ENCODE measurements at regions not wholly inside any gene's neighbourhood (a gene's known extent, or its start where the extent isn't known, plus 50 kb on each side); places are given as distances from the start of the nearest gene placed in this dataset.

- peak; percentile 65 to 89 for DNase-seq (ENCODE audit: low spot score in 2 of 2)
- WGBS, 2 donors, result 61 to 63% methylated on average over 4 of the region's 4 CpGs
- H3K4me3 ChIP-seq (ENCODE audit: low read depth, poor library complexity, severe bottlenecking), result no peak overlapping the region
- intact Hi-C loops (cut with DNase I; ENCODE audit: low total_unique reads), result no loop called here
- TF ChIP-seq CTCF (IDR thresholded peaks at IDR 0.05) (no peak), POLR2A (IDR thresholded peaks at IDR 0.05) (no peak)
Observed at GRCh38 chr13:76813000-76813691, 73.1 kb downstream of the KCTD12 start.

- TF ChIP-seq CTCF (IDR thresholded peaks at IDR 0.05) (no peak), POLR2A (IDR thresholded peaks at IDR 0.05) (no peak)
- no peak overlapping the region for H3K4me3 ChIP-seq (ENCODE audit: low read depth, poor library complexity, severe bottlenecking)
- 45 to 68% methylated on average over 4 of the region's 4 CpGs for WGBS, 2 donors
- intact Hi-C loops (cut with DNase I; ENCODE audit: low total_unique reads), result no loop called here
- DNase-seq (ENCODE audit: low spot score in 2 of 2), result peak; percentile 78 to 94
Observed at GRCh38 chr13:76812206-76812897, 73.9 kb downstream of the KCTD12 start.

GRCh38 chr13:76809389-76809788, 76.8 kb downstream of the KCTD12 start:
- intact Hi-C loops (cut with DNase I; ENCODE audit: low total_unique reads), result no loop called here

GRCh38 chr13:76808927-76809326, 77.3 kb downstream of the KCTD12 start:
- 58 to 60% methylated on average over 2 of the region's 2 CpGs for WGBS, 2 donors
- no peak for DNase-seq (ENCODE audit: low spot score in 2 of 2)
- intact Hi-C loops (cut with DNase I; ENCODE audit: low total_unique reads), result no loop called here
- no peak for TF ChIP-seq CTCF (IDR thresholded peaks at IDR 0.05)
- H3K4me3 ChIP-seq (ENCODE audit: low read depth, poor library complexity, severe bottlenecking), result no peak overlapping the region

More at GRCh38 chr13:76809389-76809788, 76.8 kb downstream of the KCTD12 start:
- WGBS, 2 donors, result 55 to 65% methylated on average over 1 of the region's 1 CpG
- TF ChIP-seq POLR2A (IDR thresholded peaks at IDR 0.05) (no peak), CTCF (IDR thresholded peaks at IDR 0.05) (no peak)
- no peak for DNase-seq (ENCODE audit: low spot score in 2 of 2)
- H3K4me3 ChIP-seq (ENCODE audit: low read depth, poor library complexity, severe bottlenecking), result no peak overlapping the region

GRCh38 chr13:76804801-76805200, 81.4 kb downstream of the KCTD12 start:
- no peak for DNase-seq (ENCODE audit: low spot score in 2 of 2)
- intact Hi-C loops (cut with DNase I; ENCODE audit: low total_unique reads), result no loop called here
- whole genome bisulfite sequencing, 2 donors, result 91 to 92% methylated on average over 4 of the region's 4 CpGs
- no peak overlapping the region for H3K4me3 ChIP-seq (ENCODE audit: low read depth, poor library complexity, severe bottlenecking)
- TF ChIP-seq CTCF (IDR thresholded peaks at IDR 0.05) (no peak), POLR2A (IDR thresholded peaks at IDR 0.05) (no peak)
